ENCODE measurements at regions not wholly inside any gene's neighbourhood (a gene's known extent, or its start where the extent isn't known, plus 50 kb on each side); places are given as distances from the start of the nearest gene placed in this dataset.

DNA sequence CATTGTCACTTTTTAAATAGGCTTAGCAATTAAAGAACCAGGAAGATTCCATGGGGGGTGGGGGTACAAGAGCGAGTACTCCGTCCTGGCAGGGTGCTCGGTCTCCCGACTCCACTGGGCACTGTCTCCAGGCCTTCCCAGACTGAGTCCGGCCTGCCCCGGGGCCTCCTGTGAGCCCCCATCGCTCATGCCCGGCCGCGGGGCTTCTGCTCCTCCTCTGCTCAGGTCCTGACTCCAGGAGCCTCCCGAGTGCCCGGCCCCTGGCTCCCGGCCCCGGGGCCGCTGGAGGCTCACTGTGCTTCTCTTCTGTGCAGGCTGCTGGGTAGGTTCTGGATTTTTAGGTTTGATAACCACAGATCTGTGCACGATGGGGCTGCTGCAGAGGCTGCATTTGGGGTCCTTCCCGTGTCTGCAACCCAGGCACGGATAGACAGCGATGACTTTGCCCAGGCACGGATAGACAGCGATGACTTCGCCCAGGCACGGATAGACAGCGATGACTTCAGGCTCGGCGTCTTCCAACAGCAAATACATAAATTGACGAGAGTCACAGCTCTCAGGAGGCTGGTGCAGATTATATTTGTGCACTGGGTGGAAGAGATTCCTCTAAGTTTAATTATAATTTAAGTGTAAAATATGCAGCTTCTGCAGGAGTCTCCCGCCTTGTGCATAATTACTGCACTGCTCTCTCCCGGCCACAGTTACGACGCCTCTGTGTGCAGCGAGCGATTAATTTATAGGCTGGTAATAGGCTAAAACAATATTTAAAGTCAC, 74.8 kb upstream of the RXRA start:
- TF ChIP-seq, protein P1, sequence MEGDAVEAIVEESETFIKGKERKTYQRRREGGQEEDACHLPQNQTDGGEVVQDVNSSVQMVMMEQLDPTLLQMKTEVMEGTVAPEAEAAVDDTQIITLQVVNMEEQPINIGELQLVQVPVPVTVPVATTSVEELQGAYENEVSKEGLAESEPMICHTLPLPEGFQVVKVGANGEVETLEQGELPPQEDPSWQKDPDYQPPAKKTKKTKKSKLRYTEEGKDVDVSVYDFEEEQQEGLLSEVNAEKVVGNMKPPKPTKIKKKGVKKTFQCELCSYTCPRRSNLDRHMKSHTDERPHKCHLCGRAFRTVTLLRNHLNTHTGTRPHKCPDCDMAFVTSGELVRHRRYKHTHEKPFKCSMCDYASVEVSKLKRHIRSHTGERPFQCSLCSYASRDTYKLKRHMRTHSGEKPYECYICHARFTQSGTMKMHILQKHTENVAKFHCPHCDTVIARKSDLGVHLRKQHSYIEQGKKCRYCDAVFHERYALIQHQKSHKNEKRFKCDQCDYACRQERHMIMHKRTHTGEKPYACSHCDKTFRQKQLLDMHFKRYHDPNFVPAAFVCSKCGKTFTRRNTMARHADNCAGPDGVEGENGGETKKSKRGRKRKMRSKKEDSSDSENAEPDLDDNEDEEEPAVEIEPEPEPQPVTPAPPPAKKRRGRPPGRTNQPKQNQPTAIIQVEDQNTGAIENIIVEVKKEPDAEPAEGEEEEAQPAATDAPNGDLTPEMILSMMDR (IDR thresholded peaks at IDR 0.05): no peak
- no peak for TF ChIP-seq POLR2A (IDR thresholded peaks at IDR 0.05)
- TF ChIP-seq EP300 (IDR thresholded peaks at IDR 0.05): no peak
